ENCODE measurements at regions not wholly inside any gene's neighbourhood (a gene's known extent, or its start where the extent isn't known, plus 50 kb on each side); places are given as distances from the start of the nearest gene placed in this dataset.
A peak's percentile ranks its signal among the peaks of the same experiment; 100 is the strongest.
"Not testable (repeated sequence)": the region's sequence is repeated elsewhere in the genome, so short reads cannot be mapped to it uniquely, and the experiment has no call there.

- Histone ChIP-seq H3K4me3 (no peak overlapping the region), H3K36me3 (no peaks in the 10 kb centered on the region), H3K9me3 (replicated peaks) (no peaks in the 10 kb centered on the region; the same call in 1 of the 2 replicates), H3K27ac (no peak overlapping the region), H3K4me1 (replicated peaks) (no peaks in the 10 kb centered on the region), H3K27me3 (replicated peaks) (no peaks in the 10 kb centered on the region)
- peak in 1 of 2 experiments; percentile 25 for DNase-seq (ENCODE audit: low read depth in 1 of 2, low spot score in 2 of 2)
Measured at GRCh38 chr5:171711571-171711970, 74.0 kb upstream of the SMIM23 start.

GRCh38 chr5:171712616-171713015 lies 73.0 kb upstream of the SMIM23 start:
- Histone ChIP-seq H3K9me3 (replicated peaks) (no peaks in the 10 kb centered on the region; the same call in 1 of the 2 replicates), H3K4me1 (replicated peaks) (no peaks in the 10 kb centered on the region), H3K36me3 (no peaks in the 10 kb centered on the region), H3K27me3 (replicated peaks) (peaks cover 8% of the 10 kb centered on the region; the same call in 1 of the 2 replicates), H3K27ac (no peak overlapping the region), H3K4me3 (no peak overlapping the region)
- DNase-seq (ENCODE audit: low read depth in 1 of 2, low spot score in 2 of 2): peak in 1 of 2 experiments; percentile 21

GRCh38 chr5:171713152-171713551 lies 72.5 kb upstream of the SMIM23 start:
- H3K4me3 ChIP-seq: no peak overlapping the region

GRCh38 chr5:171714261-171714660 lies 71.4 kb upstream of the SMIM23 start:
- Histone ChIP-seq H3K4me3 (no peak overlapping the region), H3K27ac (no peak overlapping the region), H3K27me3 (replicated peaks) (peaks cover 8% of the 10 kb centered on the region; the same call in 1 of the 2 replicates), H3K4me1 (replicated peaks) (no peaks in the 10 kb centered on the region), H3K36me3 (no peaks in the 10 kb centered on the region), H3K9me3 (replicated peaks) (no peaks in the 10 kb centered on the region; the same call in 1 of the 2 replicates)
- DNase-seq (ENCODE audit: low read depth in 1 of 2, low spot score in 2 of 2): peak in 1 of 2 experiments; percentile 29

More at GRCh38 chr5:171713152-171713551, 72.5 kb upstream of the SMIM23 start:
- Histone ChIP-seq H3K27ac (no peak overlapping the region), H3K4me1 (replicated peaks) (no peaks in the 10 kb centered on the region), H3K36me3 (no peaks in the 10 kb centered on the region), H3K9me3 (replicated peaks) (no peaks in the 10 kb centered on the region; the same call in 1 of the 2 replicates), H3K27me3 (replicated peaks) (peaks cover 8% of the 10 kb centered on the region; the same call in 1 of the 2 replicates)
- peak in 1 of 2 experiments; percentile 17 for DNase-seq (ENCODE audit: low read depth in 1 of 2, low spot score in 2 of 2)

GRCh38 chr5:171714851-171715250 lies 70.8 kb upstream of the SMIM23 start:
- H3K4me3 ChIP-seq: no peak overlapping the region
- no peak overlapping the region for H3K27ac ChIP-seq
- H3K4me1 ChIP-seq (replicated peaks): no peaks in the 10 kb centered on the region
- H3K36me3 ChIP-seq: no peaks in the 10 kb centered on the region
- H3K9me3 ChIP-seq (replicated peaks): no peaks in the 10 kb centered on the region; the same call in 1 of the 2 replicates
- peaks cover 8% of the 10 kb centered on the region; the same call in 1 of the 2 replicates for H3K27me3 ChIP-seq (replicated peaks)
- DNase-seq (ENCODE audit: low read depth in 1 of 2, low spot score in 2 of 2): peak in 1 of 2 experiments; percentile 36

GRCh38 chr5:171715551-171715950 lies 70.1 kb upstream of the SMIM23 start:
- Histone ChIP-seq H3K4me1 (replicated peaks) (no peaks in the 10 kb centered on the region), H3K27ac (no peak overlapping the region), H3K36me3 (no peaks in the 10 kb centered on the region), H3K27me3 (replicated peaks) (peaks cover 8% of the 10 kb centered on the region; the same call in 1 of the 2 replicates), H3K9me3 (replicated peaks) (no peaks in the 10 kb centered on the region; the same call in 1 of the 2 replicates), H3K4me3 (no peak overlapping the region)
- peak in 1 of 2 experiments; percentile 16 for DNase-seq (ENCODE audit: low read depth in 1 of 2, low spot score in 2 of 2)

GRCh38 chr5:171720086-171720485 lies 65.5 kb upstream of the SMIM23 start:
- DNase-seq (ENCODE audit: low read depth in 1 of 2, low spot score in 2 of 2): peak in 1 of 2 experiments; percentile 29
- Histone ChIP-seq H3K27me3 (replicated peaks) (peaks cover 12% of the 10 kb centered on the region; the same call in 1 of the 2 replicates), H3K9me3 (replicated peaks) (no peaks in the 10 kb centered on the region; the same call in 1 of the 2 replicates), H3K27ac (no peak overlapping the region), H3K4me1 (replicated peaks) (no peaks in the 10 kb centered on the region), H3K36me3 (no peaks in the 10 kb centered on the region), H3K4me3 (no peak overlapping the region)

- H3K9me3 ChIP-seq (replicated peaks): peaks cover 4% of the 10 kb centered on the region
- H3K4me1 ChIP-seq (replicated peaks): no peaks in the 10 kb centered on the region
- peaks cover 12% of the 10 kb centered on the region; the same call in 1 of the 2 replicates for H3K27me3 ChIP-seq (replicated peaks)
- H3K4me3 ChIP-seq: no peak overlapping the region
- H3K27ac ChIP-seq: no peak overlapping the region
- DNase-seq (ENCODE audit: low read depth in 1 of 2, low spot score in 2 of 2): peak in 1 of 2 experiments; percentile 22
- H3K36me3 ChIP-seq: no peaks in the 10 kb centered on the region
Measured at GRCh38 chr5:171721464-171721863, 64.2 kb upstream of the SMIM23 start.

GRCh38 chr5:171724468-171725204 lies 61.0 kb upstream of the SMIM23 start:
- peak in 1 of 2 experiments; percentile 36 for DNase-seq (ENCODE audit: low read depth in 1 of 2, low spot score in 2 of 2)
- H3K4me1 ChIP-seq (replicated peaks): no peaks in the 10 kb centered on the region
- no peaks in the 10 kb centered on the region for H3K36me3 ChIP-seq
- H3K9me3 ChIP-seq (replicated peaks): peaks cover 9% of the 10 kb centered on the region
- H3K27ac ChIP-seq: no peak overlapping the region
- H3K27me3 ChIP-seq (replicated peaks): peaks cover 4% of the 10 kb centered on the region; the same call in 1 of the 2 replicates
- H3K4me3 ChIP-seq: no peak overlapping the region

- Histone ChIP-seq H3K27ac (no peak overlapping the region), H3K4me1 (replicated peaks) (no peaks in the 10 kb centered on the region), H3K36me3 (no peaks in the 10 kb centered on the region), H3K9me3 (replicated peaks) (peaks cover 9% of the 10 kb centered on the region), H3K4me3 (no peak overlapping the region), H3K27me3 (replicated peaks) (peaks cover 4% of the 10 kb centered on the region; the same call in 1 of the 2 replicates)
- no peak for DNase-seq (ENCODE audit: low read depth in 1 of 2, low spot score in 2 of 2)
Measured at GRCh38 chr5:171725205-171725601, 60.4 kb upstream of the SMIM23 start.

DNA sequence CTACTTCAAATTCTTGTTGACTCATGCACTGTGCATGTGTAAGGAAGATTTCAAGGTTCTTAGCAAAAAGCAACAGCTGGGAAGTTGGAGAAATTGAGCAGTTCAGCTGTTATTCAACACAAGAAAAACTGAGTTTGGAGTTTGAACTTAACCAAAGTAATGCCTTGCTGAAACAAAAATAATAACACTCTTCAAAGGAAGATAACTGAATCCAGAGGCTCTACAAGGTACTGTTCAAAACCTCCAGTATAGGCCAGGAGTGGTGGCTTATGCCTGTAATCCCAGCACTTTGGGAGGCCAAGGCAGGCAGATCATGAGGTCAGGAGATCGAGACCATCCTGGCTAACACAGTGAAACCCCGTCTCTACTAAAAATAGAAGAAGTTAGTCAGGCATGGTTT lies 58.8 kb upstream of the SMIM23 start:
- not testable (repeated sequence) for H3K4me3 ChIP-seq; H3K4me1 ChIP-seq (replicated peaks)

DNA sequence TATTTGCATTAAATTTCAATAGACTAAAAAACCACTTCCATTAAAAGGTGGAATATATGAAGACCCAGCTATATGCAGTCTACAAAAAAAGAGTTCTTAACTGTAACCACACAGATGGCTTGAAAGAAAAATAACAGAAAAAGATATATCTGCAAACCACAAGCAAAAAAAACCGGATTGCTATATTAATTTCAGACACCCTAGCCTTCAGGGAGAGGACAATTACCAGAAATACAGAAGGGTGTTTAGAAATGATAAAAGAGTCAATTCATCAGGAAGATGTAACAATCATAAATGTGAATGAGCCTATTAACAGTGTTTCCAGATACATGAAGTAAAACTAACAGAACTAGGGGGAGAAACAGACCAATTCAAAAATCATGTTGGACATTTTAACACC lies 56.9 kb upstream of the SMIM23 start:
- no peaks in the 10 kb centered on the region for H3K36me3 ChIP-seq
- H3K9me3 ChIP-seq (replicated peaks): peaks cover 9% of the 10 kb centered on the region
- H3K4me1 ChIP-seq (replicated peaks): no peaks in the 10 kb centered on the region
- no peak for DNase-seq (ENCODE audit: low read depth in 1 of 2, low spot score in 2 of 2)
- no peak overlapping the region for H3K27ac ChIP-seq
- H3K27me3 ChIP-seq (replicated peaks): peaks cover 3% of the 10 kb centered on the region; the same call in 1 of the 2 replicates
- no peak overlapping the region for H3K4me3 ChIP-seq

More for the DNA sequence above, 58.8 kb upstream of the SMIM23 start:
- not testable (repeated sequence) for H3K27ac ChIP-seq; DNase-seq (ENCODE audit: low read depth in 1 of 2, low spot score in 2 of 2); H3K27me3 ChIP-seq (replicated peaks); H3K36me3 ChIP-seq; H3K9me3 ChIP-seq (replicated peaks)
